Left ventricle myocardium inferior (tissue), 1 donor: ENCODE measurements at regions not wholly inside any gene's neighbourhood (a gene's known extent, or its start where the extent isn't known, plus 50 kb on each side); places are given as distances from the start of the nearest gene placed in this dataset.

Experiments used
- DNase-seq: peaks from one replicate; pipeline ENCODE4 v3.0.0-alpha.2; 2020
- H3K27ac ChIP-seq: fragments of 200-600 bp; replicated peaks from 2 replicates; pipeline ENCODE4 v1.8.0; 2021
- H3K27me3 ChIP-seq: fragments of 200-600 bp; 2 replicates; pipeline ENCODE4 v1.8.0; 2021; ENCODE audit warnings: low read depth
- H3K36me3 ChIP-seq: fragments of 200-600 bp; 2 replicates; pipeline ENCODE4 v1.8.0; 2021
- H3K4me1 ChIP-seq: fragments of 200-600 bp; 2 replicates; pipeline ENCODE4 v1.8.0; 2021
- H3K4me3 ChIP-seq: fragments of 200-600 bp; 2 replicates; pipeline ENCODE4 v1.8.0; 2021; ENCODE audit warnings: mild to moderate bottlenecking, moderate library complexity
- H3K9me3 ChIP-seq: fragments of 200-600 bp; replicated peaks from 2 replicates; pipeline ENCODE4 v1.8.0; 2021
- intact Hi-C: fragments of 100-400 bp; cut with micrococcal nuclease; formaldehyde crosslinking; loops from one replicate; pipeline ENCODE4 v1.11.0; 2022
- TF ChIP-seq, protein P1 (sequence below): fragments of 200-600 bp; IDR thresholded peaks from 2 replicates; pipeline ENCODE4 v1.8.0; 2021; ENCODE audit warnings: antibody characterized with exemption, mild to moderate bottlenecking, borderline replicate concordance
- donor health status: DM: no; HTN: yes; CAD: no; lungs with severe emphysema.

DNA sequence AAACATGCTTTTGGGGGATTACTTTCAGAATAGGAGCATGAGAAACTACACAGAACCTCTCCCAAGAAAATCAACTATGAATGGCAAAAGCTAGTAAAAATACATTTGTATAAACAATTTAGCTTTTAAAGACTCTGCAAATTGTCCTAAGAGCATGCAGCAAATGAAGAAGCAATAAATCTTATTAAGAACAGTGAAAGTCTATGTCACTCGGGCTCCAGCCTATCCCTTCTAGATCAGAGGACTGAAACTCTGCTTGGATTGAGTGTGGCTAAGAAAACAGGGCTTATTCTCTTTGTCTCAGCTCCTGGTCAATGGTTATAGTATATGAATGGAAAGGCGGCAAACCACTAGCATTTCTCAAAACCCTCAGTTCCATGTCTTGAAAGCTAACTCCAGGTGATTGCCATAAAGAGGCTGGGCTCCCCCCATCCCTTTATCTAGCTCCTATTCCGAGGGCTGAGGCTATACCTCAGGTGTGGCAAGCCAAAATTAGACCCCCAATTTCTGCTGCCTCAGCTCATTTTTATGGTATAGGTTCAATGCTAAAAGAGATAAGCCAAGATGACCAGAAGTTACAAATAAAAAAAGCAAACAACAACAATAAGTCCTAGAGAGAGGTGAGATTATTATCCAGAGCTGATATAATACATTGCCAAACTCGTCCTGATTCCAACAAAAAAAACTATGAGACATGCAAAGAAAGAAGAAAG, 953.2 kb downstream of the SLITRK6 start:
- Histone ChIP-seq H3K4me3 (no peak overlapping the region), H3K4me1 (no peaks in the 10 kb centered on the region), H3K36me3 (no peaks in the 10 kb centered on the region), H3K27ac (no peak overlapping the region), H3K27me3 (no peaks in the 10 kb centered on the region), H3K9me3 (peaks cover 5% of the 10 kb centered on the region)
- intact Hi-C loops = no loop called here
- DNase-seq = no peak
- TF ChIP-seq, protein P1, sequence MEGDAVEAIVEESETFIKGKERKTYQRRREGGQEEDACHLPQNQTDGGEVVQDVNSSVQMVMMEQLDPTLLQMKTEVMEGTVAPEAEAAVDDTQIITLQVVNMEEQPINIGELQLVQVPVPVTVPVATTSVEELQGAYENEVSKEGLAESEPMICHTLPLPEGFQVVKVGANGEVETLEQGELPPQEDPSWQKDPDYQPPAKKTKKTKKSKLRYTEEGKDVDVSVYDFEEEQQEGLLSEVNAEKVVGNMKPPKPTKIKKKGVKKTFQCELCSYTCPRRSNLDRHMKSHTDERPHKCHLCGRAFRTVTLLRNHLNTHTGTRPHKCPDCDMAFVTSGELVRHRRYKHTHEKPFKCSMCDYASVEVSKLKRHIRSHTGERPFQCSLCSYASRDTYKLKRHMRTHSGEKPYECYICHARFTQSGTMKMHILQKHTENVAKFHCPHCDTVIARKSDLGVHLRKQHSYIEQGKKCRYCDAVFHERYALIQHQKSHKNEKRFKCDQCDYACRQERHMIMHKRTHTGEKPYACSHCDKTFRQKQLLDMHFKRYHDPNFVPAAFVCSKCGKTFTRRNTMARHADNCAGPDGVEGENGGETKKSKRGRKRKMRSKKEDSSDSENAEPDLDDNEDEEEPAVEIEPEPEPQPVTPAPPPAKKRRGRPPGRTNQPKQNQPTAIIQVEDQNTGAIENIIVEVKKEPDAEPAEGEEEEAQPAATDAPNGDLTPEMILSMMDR = no peak

DNA sequence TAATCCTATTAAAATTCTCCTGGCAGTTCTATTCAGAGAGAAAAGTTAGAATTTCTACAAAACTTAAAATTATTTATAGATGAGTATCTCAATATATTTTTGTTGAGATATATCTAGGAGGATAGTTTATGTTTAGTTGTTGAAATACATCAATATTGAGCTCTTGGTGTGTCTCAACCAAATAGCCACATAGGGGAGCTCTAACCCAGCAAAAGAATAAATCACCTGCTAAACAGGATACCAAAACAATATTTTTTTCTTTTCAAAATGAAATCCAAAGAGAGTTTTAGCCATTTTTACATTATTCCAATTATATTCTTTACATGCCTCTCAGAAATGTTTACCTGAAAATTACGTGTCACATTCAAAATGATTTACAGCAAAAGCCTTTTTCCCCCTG, 954.7 kb downstream of the SLITRK6 start:
- TF ChIP-seq, protein P1 = peak; percentile 39

DNA sequence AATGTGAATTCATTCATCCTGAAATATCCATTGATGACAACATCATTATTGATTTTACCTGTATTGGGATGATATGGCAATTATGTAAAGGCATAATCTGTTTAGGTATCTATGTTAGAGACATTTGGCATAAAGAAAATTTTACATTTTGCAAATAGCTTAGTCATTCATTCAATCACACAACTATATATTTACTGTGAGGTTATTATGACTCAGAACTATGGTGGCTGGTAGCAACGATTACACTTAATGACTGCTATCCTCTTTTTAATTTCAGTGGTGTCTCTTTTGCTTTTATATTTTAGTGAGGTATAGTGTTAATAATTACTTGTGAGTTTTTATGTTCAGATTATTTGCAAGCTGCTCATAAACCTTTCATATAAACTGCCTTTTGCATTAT, 955.9 kb downstream of the SLITRK6 start:
- H3K36me3 ChIP-seq = no peaks in the 10 kb centered on the region
- peaks cover 5% of the 10 kb centered on the region for H3K9me3 ChIP-seq
- no peaks in the 10 kb centered on the region for H3K27me3 ChIP-seq
- H3K27ac ChIP-seq = no peak overlapping the region
- intact Hi-C loops = no loop called here
- no peaks in the 10 kb centered on the region for H3K4me1 ChIP-seq
- TF ChIP-seq, protein P1 = no peak
- no peak for DNase-seq
- no peak overlapping the region for H3K4me3 ChIP-seq

More for the DNA sequence above, 954.7 kb downstream of the SLITRK6 start:
- Histone ChIP-seq H3K4me3 (no peak overlapping the region), H3K9me3 (peaks cover 5% of the 10 kb centered on the region), H3K4me1 (no peaks in the 10 kb centered on the region), H3K27ac (no peak overlapping the region), H3K36me3 (no peaks in the 10 kb centered on the region), H3K27me3 (no peaks in the 10 kb centered on the region)
- DNase-seq = no peak
- intact Hi-C loops = no loop called here

DNA sequence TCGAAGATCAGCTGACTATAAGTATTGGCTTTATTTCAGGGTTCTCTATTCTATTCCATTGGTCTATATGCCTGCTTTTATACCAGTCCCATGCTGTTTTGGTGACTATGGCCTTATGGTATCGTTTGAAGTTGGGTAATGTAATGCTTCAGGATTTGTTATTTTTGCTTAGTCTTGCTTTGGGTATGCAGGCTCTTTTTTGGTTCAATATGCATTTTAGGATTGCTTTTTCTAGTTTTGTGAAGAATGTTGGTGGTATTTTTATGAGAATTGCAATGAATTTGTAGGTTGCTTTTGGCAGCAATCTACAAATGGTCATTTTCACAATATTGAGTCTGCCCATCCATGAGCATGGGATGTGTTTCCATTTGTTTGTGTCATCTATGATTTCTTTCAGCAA, 951.9 kb upstream of the SLITRK1 start:
- Histone ChIP-seq H3K36me3 (no peaks in the 10 kb centered on the region), H3K9me3 (no peaks in the 10 kb centered on the region), H3K4me1 (no peaks in the 10 kb centered on the region), H3K27ac (no peak overlapping the region), H3K4me3 (no peak overlapping the region), H3K27me3 (no peaks in the 10 kb centered on the region)
- DNase-seq = no peak
- TF ChIP-seq, protein P1 = no peak
- intact Hi-C loops = no loop called here

DNA sequence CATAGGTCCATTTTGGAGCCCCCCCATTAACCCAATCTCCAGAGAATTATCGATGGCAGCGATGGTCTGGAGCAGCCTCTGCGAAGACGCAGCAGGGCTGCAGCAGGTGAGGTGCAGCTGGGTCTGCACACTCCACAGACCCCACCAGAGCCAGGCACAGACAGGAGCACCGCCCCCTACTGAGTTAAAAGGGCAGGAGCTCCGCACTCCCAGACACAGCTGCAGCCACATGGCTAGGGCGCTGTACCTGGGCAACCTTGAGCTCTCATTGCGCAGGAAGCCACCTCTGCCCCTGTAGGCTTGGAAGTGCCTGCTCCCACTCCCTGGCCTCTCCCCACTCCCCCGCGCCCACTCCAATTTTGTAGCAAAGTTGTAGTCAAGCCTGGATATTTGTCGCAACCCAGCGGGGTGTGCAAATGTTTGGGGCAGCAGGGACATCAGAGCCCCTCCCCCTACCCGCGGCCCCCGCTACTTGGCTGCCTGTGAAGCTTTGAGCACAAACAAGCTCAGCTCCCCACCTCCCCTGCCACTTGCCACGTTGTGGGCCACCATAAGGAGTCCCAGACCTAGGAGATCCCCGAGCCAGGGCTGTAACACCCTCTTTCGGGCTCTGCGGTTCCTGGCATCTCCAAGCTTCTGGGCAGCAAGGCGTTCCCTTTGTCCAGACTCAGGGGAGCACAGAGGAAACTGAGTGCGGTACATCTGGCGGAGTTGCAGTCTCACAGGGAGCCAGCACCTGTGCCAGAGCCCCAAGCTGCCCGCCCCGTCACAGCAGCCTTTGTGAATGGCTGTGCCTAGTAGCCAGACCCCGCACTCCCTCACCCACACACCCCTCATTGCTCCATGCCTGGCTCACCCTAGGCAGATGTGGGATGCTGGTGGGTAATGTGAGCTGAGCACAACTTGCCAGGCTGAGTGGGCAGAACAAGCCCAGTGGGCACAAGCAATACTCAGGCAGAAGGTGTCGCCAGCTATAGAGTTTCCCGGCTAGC, 949.7 kb upstream of the SLITRK1 start:
- Histone ChIP-seq H3K27ac (no peak overlapping the region), H3K4me1 (no peaks in the 10 kb centered on the region), H3K4me3 (no peak overlapping the region), H3K27me3 (no peaks in the 10 kb centered on the region), H3K9me3 (no peaks in the 10 kb centered on the region), H3K36me3 (no peaks in the 10 kb centered on the region)
- intact Hi-C loops = no loop called here
- TF ChIP-seq, protein P1 = no peak
- DNase-seq = no peak
